ENCODE measurements at regions not wholly inside any gene's neighbourhood (a gene's known extent, or its start where the extent isn't known, plus 50 kb on each side); places are given as distances from the start of the nearest gene placed in this dataset.

GRCh38 chr16:73636196-73636595 lies 588.3 kb upstream of the ZFHX3 start:
- H3K4me3 ChIP-seq (ENCODE audit: low read length in 2 of 2) = no peak overlapping the region
- no peak overlapping the region for H3K9ac ChIP-seq (ENCODE audit: low read depth in 1 of 2, low read length in 2 of 2)
- H3K27me3 ChIP-seq (ENCODE audit: control insufficient read depth in 2 of 2, insufficient read depth in 2 of 2, low read length in 2 of 2) = no peaks in the 10 kb centered on the region
- H3K36me3 ChIP-seq (ENCODE audit: control insufficient read depth in 2 of 2, insufficient read depth in 2 of 2, low read length in 2 of 2) = no peaks in the 10 kb centered on the region
- H3K9me3 ChIP-seq (ENCODE audit: control insufficient read depth in 2 of 2, low read length in 2 of 2) = peaks cover 0 to 7% of the 10 kb centered on the region in 2 donors
- no peaks in the 10 kb centered on the region for H3K4me1 ChIP-seq (ENCODE audit: control insufficient read depth in 2 of 2, insufficient read depth in 2 of 2, low read length in 2 of 2)
- H3K27ac ChIP-seq (ENCODE audit: low read depth in 2 of 2, low read length in 2 of 2) = no peak overlapping the region

GRCh38 chr16:73629011-73629410 lies 581.1 kb upstream of the ZFHX3 start:
- Histone ChIP-seq H3K4me1 (ENCODE audit: control insufficient read depth in 2 of 2, insufficient read depth in 2 of 2, low read length in 2 of 2) (no peaks in the 10 kb centered on the region), H3K9ac (ENCODE audit: low read depth in 1 of 2, low read length in 2 of 2) (no peak overlapping the region), H3K4me3 (ENCODE audit: low read length in 2 of 2) (no peak overlapping the region), H3K36me3 (ENCODE audit: control insufficient read depth in 2 of 2, insufficient read depth in 2 of 2, low read length in 2 of 2) (no peaks in the 10 kb centered on the region), H3K27me3 (ENCODE audit: control insufficient read depth in 2 of 2, insufficient read depth in 2 of 2, low read length in 2 of 2) (no peaks in the 10 kb centered on the region), H3K27ac (ENCODE audit: low read depth in 2 of 2, low read length in 2 of 2) (no peak overlapping the region), H3K9me3 (ENCODE audit: control insufficient read depth in 2 of 2, low read length in 2 of 2) (no peaks in the 10 kb centered on the region)

GRCh38 chr16:73617738-73618137 lies 569.8 kb upstream of the ZFHX3 start:
- Histone ChIP-seq H3K9me3 (ENCODE audit: control insufficient read depth in 2 of 2, low read length in 2 of 2) (no peaks in the 10 kb centered on the region), H3K36me3 (ENCODE audit: control insufficient read depth in 2 of 2, insufficient read depth in 2 of 2, low read length in 2 of 2) (no peaks in the 10 kb centered on the region), H3K27ac (ENCODE audit: low read depth in 2 of 2, low read length in 2 of 2) (no peak overlapping the region), H3K9ac (ENCODE audit: low read depth in 1 of 2, low read length in 2 of 2) (no peak overlapping the region), H3K4me3 (ENCODE audit: low read length in 2 of 2) (no peak overlapping the region), H3K4me1 (ENCODE audit: control insufficient read depth in 2 of 2, insufficient read depth in 2 of 2, low read length in 2 of 2) (no peaks in the 10 kb centered on the region), H3K27me3 (ENCODE audit: control insufficient read depth in 2 of 2, insufficient read depth in 2 of 2, low read length in 2 of 2) (peaks cover 0 to 3% of the 10 kb centered on the region in 2 donors)

- no peak overlapping the region for H3K4me3 ChIP-seq (ENCODE audit: low read length in 2 of 2)
- H3K27ac ChIP-seq (ENCODE audit: low read depth in 2 of 2, low read length in 2 of 2) = no peak overlapping the region
- no peak overlapping the region for H3K9ac ChIP-seq (ENCODE audit: low read depth in 1 of 2, low read length in 2 of 2)
- H3K36me3 ChIP-seq (ENCODE audit: control insufficient read depth in 2 of 2, insufficient read depth in 2 of 2, low read length in 2 of 2) = no peaks in the 10 kb centered on the region
- no peaks in the 10 kb centered on the region for H3K9me3 ChIP-seq (ENCODE audit: control insufficient read depth in 2 of 2, low read length in 2 of 2)
- no peaks in the 10 kb centered on the region for H3K4me1 ChIP-seq (ENCODE audit: control insufficient read depth in 2 of 2, insufficient read depth in 2 of 2, low read length in 2 of 2)
- H3K27me3 ChIP-seq (ENCODE audit: control insufficient read depth in 2 of 2, insufficient read depth in 2 of 2, low read length in 2 of 2) = peaks cover 0 to 6% of the 10 kb centered on the region in 2 donors
Measured at GRCh38 chr16:73616770-73617169, 568.8 kb upstream of the ZFHX3 start.

DNA sequence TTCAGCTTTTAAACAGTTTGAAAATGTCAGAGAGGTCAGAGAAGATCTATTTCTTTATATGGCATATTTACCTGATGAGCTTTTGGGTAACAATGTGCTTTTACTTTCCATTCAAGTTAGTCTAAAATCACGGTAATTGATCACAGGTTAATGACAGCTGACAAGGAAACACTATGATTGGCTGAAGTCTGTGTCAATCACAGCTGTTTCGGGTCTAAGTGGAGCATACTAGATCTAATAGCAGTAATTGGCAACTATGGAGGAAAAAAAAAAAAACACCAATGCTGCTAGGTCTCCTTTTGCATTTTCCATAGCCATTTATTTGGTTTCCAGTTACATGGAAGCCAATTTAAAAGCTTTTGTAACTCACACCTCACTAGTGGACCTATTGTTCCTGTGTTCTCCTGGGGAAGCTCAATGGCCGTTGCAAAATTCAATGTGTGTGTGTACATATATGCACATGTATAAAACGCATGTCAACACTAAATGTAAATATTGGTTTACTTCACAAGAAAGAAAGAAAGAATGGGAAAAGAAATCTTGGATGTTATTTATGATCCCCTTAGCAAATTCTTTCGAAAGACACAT lies 568.3 kb upstream of the ZFHX3 start:
- H3K9ac ChIP-seq (ENCODE audit: low read depth in 1 of 2, low read length in 2 of 2) = no peak overlapping the region
- peaks cover 0 to 6% of the 10 kb centered on the region in 2 donors for H3K27me3 ChIP-seq (ENCODE audit: control insufficient read depth in 2 of 2, insufficient read depth in 2 of 2, low read length in 2 of 2)
- H3K36me3 ChIP-seq (ENCODE audit: control insufficient read depth in 2 of 2, insufficient read depth in 2 of 2, low read length in 2 of 2) = no peaks in the 10 kb centered on the region
- H3K4me3 ChIP-seq (ENCODE audit: low read length in 2 of 2) = no peak overlapping the region
- H3K27ac ChIP-seq (ENCODE audit: low read depth in 2 of 2, low read length in 2 of 2) = no peak overlapping the region
- no peaks in the 10 kb centered on the region for H3K4me1 ChIP-seq (ENCODE audit: control insufficient read depth in 2 of 2, insufficient read depth in 2 of 2, low read length in 2 of 2)
- H3K9me3 ChIP-seq (ENCODE audit: control insufficient read depth in 2 of 2, low read length in 2 of 2) = no peaks in the 10 kb centered on the region

GRCh38 chr16:73615071-73615940 lies 567.4 kb upstream of the ZFHX3 start:
- Histone ChIP-seq H3K27ac (ENCODE audit: low read depth in 2 of 2, low read length in 2 of 2) (no peak overlapping the region), H3K36me3 (ENCODE audit: control insufficient read depth in 2 of 2, insufficient read depth in 2 of 2, low read length in 2 of 2) (no peaks in the 10 kb centered on the region), H3K4me3 (ENCODE audit: low read length in 2 of 2) (no peak overlapping the region), H3K9ac (ENCODE audit: low read depth in 1 of 2, low read length in 2 of 2) (no peak overlapping the region), H3K27me3 (ENCODE audit: control insufficient read depth in 2 of 2, insufficient read depth in 2 of 2, low read length in 2 of 2) (peaks cover 0 to 6% of the 10 kb centered on the region in 2 donors), H3K9me3 (ENCODE audit: control insufficient read depth in 2 of 2, low read length in 2 of 2) (no peaks in the 10 kb centered on the region), H3K4me1 (ENCODE audit: control insufficient read depth in 2 of 2, insufficient read depth in 2 of 2, low read length in 2 of 2) (no peaks in the 10 kb centered on the region)

GRCh38 chr16:73614131-73614530 lies 566.2 kb upstream of the ZFHX3 start:
- Histone ChIP-seq H3K27ac (ENCODE audit: low read depth in 2 of 2, low read length in 2 of 2) (no peak overlapping the region), H3K27me3 (ENCODE audit: control insufficient read depth in 2 of 2, insufficient read depth in 2 of 2, low read length in 2 of 2) (peaks cover 0 to 9% of the 10 kb centered on the region in 2 donors), H3K9ac (ENCODE audit: low read depth in 1 of 2, low read length in 2 of 2) (no peak overlapping the region), H3K4me1 (ENCODE audit: control insufficient read depth in 2 of 2, insufficient read depth in 2 of 2, low read length in 2 of 2) (no peaks in the 10 kb centered on the region), H3K36me3 (ENCODE audit: control insufficient read depth in 2 of 2, insufficient read depth in 2 of 2, low read length in 2 of 2) (no peaks in the 10 kb centered on the region), H3K9me3 (ENCODE audit: control insufficient read depth in 2 of 2, low read length in 2 of 2) (no peaks in the 10 kb centered on the region), H3K4me3 (ENCODE audit: low read length in 2 of 2) (no peak overlapping the region)

- no peak overlapping the region for H3K4me3 ChIP-seq (ENCODE audit: low read length in 2 of 2)
Measured at GRCh38 chr16:73610605-73611156, 562.8 kb upstream of the ZFHX3 start.

GRCh38 chr16:73610160-73610559 lies 562.2 kb upstream of the ZFHX3 start:
- H3K9ac ChIP-seq (ENCODE audit: low read depth in 1 of 2, low read length in 2 of 2) = no peak overlapping the region
- H3K9me3 ChIP-seq (ENCODE audit: control insufficient read depth in 2 of 2, low read length in 2 of 2) = no peaks in the 10 kb centered on the region
- no peaks in the 10 kb centered on the region for H3K36me3 ChIP-seq (ENCODE audit: control insufficient read depth in 2 of 2, insufficient read depth in 2 of 2, low read length in 2 of 2)
- H3K27me3 ChIP-seq (ENCODE audit: control insufficient read depth in 2 of 2, insufficient read depth in 2 of 2, low read length in 2 of 2) = peaks cover 0 to 9% of the 10 kb centered on the region in 2 donors
- no peak overlapping the region for H3K27ac ChIP-seq (ENCODE audit: low read depth in 2 of 2, low read length in 2 of 2)
- no peaks in the 10 kb centered on the region for H3K4me1 ChIP-seq (ENCODE audit: control insufficient read depth in 2 of 2, insufficient read depth in 2 of 2, low read length in 2 of 2)
- no peak overlapping the region for H3K4me3 ChIP-seq (ENCODE audit: low read length in 2 of 2)

More at GRCh38 chr16:73610605-73611156, 562.8 kb upstream of the ZFHX3 start:
- Histone ChIP-seq H3K4me1 (ENCODE audit: control insufficient read depth in 2 of 2, insufficient read depth in 2 of 2, low read length in 2 of 2) (no peaks in the 10 kb centered on the region), H3K9ac (ENCODE audit: low read depth in 1 of 2, low read length in 2 of 2) (no peak overlapping the region), H3K27me3 (ENCODE audit: control insufficient read depth in 2 of 2, insufficient read depth in 2 of 2, low read length in 2 of 2) (peaks cover 0 to 9% of the 10 kb centered on the region in 2 donors), H3K27ac (ENCODE audit: low read depth in 2 of 2, low read length in 2 of 2) (no peak overlapping the region), H3K36me3 (ENCODE audit: control insufficient read depth in 2 of 2, insufficient read depth in 2 of 2, low read length in 2 of 2) (no peaks in the 10 kb centered on the region), H3K9me3 (ENCODE audit: control insufficient read depth in 2 of 2, low read length in 2 of 2) (no peaks in the 10 kb centered on the region)

GRCh38 chr16:73608911-73609310 lies 561.0 kb upstream of the ZFHX3 start:
- no peak overlapping the region for H3K9ac ChIP-seq (ENCODE audit: low read depth in 1 of 2, low read length in 2 of 2)
- H3K36me3 ChIP-seq (ENCODE audit: control insufficient read depth in 2 of 2, insufficient read depth in 2 of 2, low read length in 2 of 2) = no peaks in the 10 kb centered on the region
- H3K4me1 ChIP-seq (ENCODE audit: control insufficient read depth in 2 of 2, insufficient read depth in 2 of 2, low read length in 2 of 2) = no peaks in the 10 kb centered on the region
- no peaks in the 10 kb centered on the region for H3K9me3 ChIP-seq (ENCODE audit: control insufficient read depth in 2 of 2, low read length in 2 of 2)
- no peak overlapping the region for H3K27ac ChIP-seq (ENCODE audit: low read depth in 2 of 2, low read length in 2 of 2)
- H3K27me3 ChIP-seq (ENCODE audit: control insufficient read depth in 2 of 2, insufficient read depth in 2 of 2, low read length in 2 of 2) = peaks cover 0 to 8% of the 10 kb centered on the region in 2 donors
- no peak overlapping the region for H3K4me3 ChIP-seq (ENCODE audit: low read length in 2 of 2)
